Hepatic stellate cell (primary cell): ENCODE measurements at regions not wholly inside any gene's neighbourhood (a gene's known extent, or its start where the extent isn't known, plus 50 kb on each side); places are given as distances from the start of the nearest gene placed in this dataset.

Experiments used
- DNase-seq: peaks from one replicate; pipeline ENCODE4 v3.0.0; 2011; ENCODE audit warnings: low spot score

GRCh38 chr13:97111756-97112155 is 110.4 kb upstream of the MBNL2 start:
- no peak for DNase-seq

- DNase-seq: no peak
Measured at GRCh38 chr13:97112446-97113152, 109.5 kb upstream of the MBNL2 start.

- no peak for DNase-seq
Measured at GRCh38 chr13:97113231-97114001, 108.7 kb upstream of the MBNL2 start.

GRCh38 chr13:97114651-97115050 is 107.5 kb upstream of the MBNL2 start:
- no peak for DNase-seq

GRCh38 chr13:97116754-97117153 is 105.4 kb upstream of the MBNL2 start:
- no peak for DNase-seq

GRCh38 chr13:97117388-97117910 is 104.7 kb upstream of the MBNL2 start:
- DNase-seq: no peak

GRCh38 chr13:97119943-97120342 is 102.2 kb upstream of the MBNL2 start:
- DNase-seq: no peak

GRCh38 chr13:97120346-97120745 is 101.8 kb upstream of the MBNL2 start:
- DNase-seq: no peak

- DNase-seq: no peak
Measured at GRCh38 chr13:97120976-97121375, 101.2 kb upstream of the MBNL2 start.

- DNase-seq: no peak
Measured at GRCh38 chr13:97121894-97122293, 100.2 kb upstream of the MBNL2 start.

- no peak for DNase-seq
Measured at GRCh38 chr13:97122381-97122996, 99.6 kb upstream of the MBNL2 start.

- DNase-seq: no peak
Measured at GRCh38 chr13:97124206-97124605, 97.9 kb upstream of the MBNL2 start.

GRCh38 chr13:97124915-97125809 is 97.0 kb upstream of the MBNL2 start:
- no peak for DNase-seq

GRCh38 chr13:97125810-97126738 is 96.1 kb upstream of the MBNL2 start:
- no peak for DNase-seq

GRCh38 chr13:97127842-97128241 is 94.3 kb upstream of the MBNL2 start:
- no peak for DNase-seq

GRCh38 chr13:97130190-97130589 is 91.9 kb upstream of the MBNL2 start:
- no peak for DNase-seq

- no peak for DNase-seq
Measured at GRCh38 chr13:97131447-97131846, 90.7 kb upstream of the MBNL2 start.

- no peak for DNase-seq
Measured at GRCh38 chr13:97133554-97133953, 88.6 kb upstream of the MBNL2 start.

- no peak for DNase-seq
Measured at GRCh38 chr13:97133955-97134354, 88.2 kb upstream of the MBNL2 start.

GRCh38 chr13:97134364-97135095 is 87.6 kb upstream of the MBNL2 start:
- no peak for DNase-seq
